ENCODE measurements at regions not wholly inside any gene's neighbourhood (a gene's known extent, or its start where the extent isn't known, plus 50 kb on each side); places are given as distances from the start of the nearest gene placed in this dataset.

DNA sequence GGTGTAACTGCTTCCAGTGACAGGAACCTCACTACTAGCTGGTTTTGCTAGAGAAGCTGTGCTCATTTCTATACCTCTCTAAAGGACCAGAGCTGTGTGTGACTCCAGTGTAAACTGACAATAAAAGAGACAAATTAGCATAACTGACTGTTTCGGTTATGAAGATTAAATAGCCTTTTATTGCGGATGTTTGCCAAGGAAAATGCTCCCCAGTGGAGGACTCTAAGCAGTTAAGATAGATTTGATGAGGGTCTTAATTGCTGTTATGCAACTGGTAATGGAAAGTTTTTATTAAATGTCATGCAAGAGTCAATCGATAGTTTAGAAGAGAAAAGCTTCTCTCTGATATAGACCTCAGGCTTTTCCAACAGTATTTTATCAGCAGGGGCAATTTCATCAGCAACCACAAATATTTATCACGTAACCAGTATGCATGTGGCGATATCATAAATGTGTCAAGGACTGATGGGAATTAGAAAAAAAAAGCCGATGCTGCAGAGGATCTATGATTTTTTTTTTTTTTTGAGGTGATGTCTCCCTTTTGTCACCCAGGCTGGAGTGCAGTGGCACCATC lies 275.2 kb upstream of the DMAC1 start:
- DNase-seq: no peak

DNA sequence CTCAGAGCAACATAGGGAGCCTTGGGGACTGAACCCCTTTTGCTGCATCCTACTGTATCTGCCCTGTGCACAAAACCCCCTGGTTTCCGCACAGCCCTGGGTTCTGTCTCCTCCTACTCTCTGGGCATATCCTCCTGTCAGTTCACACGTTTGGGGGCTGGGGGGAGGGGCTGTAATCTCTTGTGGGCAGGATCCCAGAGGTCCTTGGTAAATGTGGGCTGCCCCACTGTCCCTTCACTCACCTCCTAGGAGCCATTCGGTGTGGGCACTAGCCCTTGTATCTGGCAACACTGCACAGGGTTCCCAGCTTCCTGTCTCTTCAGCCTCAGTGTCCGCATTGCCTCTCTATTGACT lies 271.8 kb upstream of the DMAC1 start:
- DNase-seq: no peak

DNA sequence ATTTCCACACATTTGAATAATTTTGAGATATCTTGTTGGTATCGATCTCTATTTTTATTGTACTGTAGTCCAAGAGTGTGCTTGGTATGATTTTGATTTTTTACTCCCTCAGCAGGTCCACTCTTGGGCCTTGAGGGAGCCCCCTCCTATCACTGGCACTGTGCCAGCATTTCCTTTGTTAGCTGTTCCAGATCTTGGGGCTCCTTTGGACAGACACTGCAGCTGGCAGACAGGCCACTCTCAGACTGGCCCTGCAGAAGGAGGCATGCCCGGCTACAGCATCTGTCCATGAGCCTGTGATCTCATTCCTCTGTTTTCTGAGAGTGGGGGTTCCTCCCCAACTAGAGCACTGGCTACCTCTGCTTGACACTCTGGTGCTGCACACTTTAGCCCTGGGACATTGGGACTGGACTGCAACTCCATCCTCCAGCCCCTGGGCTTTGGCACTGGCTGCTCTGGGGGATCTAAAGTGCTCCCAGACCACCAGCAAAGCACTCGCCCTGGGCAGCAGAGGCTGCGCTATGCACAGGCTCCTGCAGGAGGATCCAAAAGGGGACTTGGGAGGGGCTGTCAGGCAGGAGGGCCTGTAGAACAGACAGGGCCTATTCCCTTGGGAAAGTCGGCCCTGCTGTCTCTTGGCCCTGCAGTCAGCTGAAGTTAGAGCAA lies 271.3 kb upstream of the DMAC1 start:
- no peak for DNase-seq

DNA sequence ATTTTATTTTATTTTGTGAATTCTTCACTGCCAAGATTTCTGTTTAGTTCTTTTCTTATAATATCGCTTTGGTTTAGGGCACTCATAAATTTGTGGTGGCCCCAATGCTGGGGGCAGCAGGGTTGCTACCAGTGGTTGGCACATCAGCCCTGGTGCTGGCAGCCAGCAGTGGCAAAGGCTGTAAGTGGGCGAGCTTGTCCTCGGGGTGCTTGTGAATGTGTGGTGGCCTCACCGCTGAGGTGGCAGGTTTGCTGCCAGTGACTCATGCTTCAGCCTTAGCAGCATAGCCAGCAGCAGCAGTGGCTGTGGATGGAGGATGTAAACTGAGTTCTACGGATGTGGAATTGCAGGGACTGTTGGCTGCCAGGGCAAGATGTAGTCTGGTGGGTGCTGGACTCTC lies 262.9 kb upstream of the DMAC1 start:
- DNase-seq: no peak

DNA sequence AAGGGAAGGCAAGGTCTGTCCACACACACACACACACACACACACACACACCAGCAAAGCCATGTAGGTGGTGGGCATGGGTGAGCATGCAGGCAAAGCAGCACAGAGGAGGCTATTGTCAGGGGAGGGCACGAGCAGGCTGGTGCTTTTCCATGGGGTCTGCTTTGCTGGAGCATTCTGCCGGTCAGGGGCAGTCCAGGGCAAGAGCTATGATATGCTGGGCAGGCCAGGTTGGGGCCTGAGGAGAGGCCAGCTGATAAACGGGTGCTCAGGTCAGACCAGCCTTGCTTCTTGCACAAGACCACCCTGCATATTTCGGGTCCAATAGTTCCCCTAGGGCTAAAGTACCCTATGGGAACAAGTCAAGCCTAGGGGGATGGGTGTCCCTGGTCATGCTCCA lies 253.9 kb upstream of the DMAC1 start:
- DNase-seq: no peak

DNA sequence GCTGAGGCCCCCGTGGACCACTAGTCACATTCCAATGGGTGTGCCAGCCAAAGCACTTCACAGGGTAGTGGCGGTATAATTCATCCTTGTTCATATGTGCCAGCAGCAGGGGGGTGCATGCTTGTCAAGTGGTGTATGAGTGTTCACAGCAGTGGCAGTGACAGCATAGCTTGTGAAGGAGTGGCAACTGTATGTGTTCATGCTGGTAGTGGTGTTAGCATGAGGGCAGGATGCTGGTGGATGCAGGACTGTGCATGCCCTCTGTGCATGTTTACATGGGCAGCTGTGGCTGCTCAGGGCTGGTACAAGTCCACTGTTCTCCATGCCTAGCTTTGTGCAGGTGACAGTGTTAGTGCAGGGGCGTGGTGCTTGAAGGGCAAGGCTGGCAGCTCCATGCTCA lies 253.4 kb upstream of the DMAC1 start:
- DNase-seq: no peak

DNA sequence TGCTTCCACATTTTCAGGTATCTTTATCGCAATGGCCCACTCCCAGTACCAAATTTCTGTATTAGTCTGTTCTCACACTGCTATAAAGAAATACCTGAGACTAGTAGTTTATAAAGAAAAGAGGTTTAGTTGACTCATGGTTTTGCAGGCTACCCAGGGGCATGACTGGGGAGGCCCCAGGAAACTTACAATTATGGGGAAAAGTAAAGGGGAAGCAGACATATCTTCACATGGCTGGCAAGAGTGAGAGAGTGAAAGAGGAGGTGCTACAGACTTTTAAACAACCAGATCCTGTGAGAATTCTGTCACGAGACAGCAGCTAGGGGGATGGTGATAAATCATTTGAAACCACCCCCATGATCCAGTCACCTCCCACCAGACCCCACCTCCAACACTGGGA lies 238.2 kb upstream of the DMAC1 start:
- DNase-seq: no peak

DNA sequence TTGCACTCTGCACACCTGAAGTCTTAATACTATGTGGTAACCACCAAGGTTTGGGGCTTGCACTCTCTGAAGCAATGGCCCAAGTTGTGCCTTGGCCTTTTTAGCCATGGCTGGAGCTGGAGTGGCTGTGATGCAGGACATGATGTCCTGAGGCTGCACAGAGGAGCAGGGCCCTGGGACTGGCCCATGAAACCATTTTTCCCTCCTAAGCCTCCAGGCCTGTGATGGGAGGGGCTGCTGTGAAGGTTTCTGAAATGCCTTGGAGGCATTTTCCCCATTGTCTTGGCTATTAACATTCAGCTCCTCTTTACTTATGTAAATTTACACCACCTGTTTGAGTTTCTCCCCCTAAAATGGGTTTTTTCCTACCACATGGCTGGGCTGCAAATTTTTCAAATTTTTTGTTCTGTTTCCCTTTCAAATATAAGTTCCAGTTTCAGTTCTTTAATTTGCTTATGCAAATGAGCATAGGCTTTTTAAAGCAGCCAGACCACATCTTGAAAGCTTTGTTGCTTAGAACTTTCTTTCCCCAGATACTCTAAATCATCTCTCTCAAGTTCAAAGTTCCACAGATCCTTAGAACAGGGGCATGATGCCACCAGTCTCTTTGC lies 237.4 kb upstream of the DMAC1 start:
- DNase-seq: no peak

DNA sequence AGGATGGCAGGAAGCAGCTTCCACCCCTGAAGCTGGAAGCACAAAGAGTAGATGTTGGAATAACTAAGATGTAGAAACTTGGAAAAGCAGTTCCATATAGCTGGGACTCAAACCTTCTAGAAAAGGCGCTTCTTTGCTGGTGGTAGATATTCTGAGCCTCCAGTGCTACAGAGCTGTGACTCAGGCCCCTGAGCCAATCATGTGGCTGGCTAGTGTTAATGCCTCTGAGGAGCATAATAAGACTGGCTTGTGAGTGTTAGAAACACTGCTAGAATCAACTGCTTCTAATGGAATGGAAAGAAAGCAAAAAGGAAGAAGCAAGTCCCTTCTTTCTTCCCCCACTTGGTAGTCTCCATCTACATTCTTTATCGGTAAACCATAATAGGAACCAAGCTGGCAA lies 234.2 kb upstream of the DMAC1 start:
- no peak for DNase-seq

DNA sequence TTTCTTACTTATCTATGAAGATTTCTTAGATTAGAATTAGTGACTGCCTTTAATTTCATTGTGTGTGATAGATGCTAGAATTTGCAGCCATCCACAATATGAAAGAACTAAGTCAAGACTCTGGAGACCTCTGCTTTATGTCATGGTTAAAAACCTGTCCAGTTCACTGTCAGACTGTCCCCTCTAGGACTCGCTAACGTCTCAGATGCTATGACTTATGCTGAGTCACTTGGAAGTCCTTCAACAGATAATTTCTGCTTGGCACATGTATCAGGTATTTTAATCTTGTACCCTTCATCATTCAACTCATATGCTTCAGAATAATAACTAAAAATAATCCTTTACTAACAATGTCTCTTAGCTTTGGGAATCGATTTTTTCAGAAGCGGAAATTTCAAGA lies 230.5 kb upstream of the DMAC1 start:
- DNase-seq: no peak

DNA sequence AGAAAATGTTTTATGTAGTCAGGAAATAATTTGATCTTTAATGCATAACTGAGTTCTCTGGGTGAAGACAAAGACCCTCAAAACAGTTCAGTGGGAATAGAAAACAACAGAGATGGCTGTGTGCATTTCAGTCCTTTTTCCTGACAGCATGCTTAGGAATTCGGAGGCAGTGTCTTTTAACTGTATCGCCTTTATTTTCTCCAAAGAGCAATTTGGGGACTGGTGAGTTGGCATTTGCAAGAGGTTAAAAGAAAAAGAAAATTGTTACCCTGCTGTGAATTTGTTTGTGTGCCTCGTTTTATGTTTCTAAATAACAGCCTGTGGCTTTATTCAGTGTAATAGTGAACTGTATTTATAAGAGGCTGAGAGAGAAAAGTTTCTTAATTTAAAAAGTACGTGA lies 227.8 kb upstream of the DMAC1 start:
- DNase-seq: no peak

DNA sequence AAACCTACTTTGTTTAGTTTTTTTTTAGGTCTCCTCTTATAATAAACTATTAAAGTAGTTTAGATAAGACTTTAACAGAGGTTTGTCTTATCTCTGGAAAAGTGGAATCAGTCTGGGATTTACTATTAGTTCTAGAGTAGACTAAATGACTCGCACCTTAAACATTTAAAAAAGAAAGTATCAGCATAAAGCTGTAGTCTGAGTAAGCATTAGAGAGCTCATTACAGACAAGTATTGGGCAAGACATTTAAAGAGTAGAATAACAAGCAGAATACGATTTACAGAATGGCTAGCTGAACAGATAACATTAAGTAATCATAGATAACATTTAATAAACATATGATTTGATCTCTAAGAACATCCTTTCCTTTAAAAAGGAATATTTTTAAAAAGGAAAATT lies 226.0 kb upstream of the DMAC1 start:
- DNase-seq: no peak

DNA sequence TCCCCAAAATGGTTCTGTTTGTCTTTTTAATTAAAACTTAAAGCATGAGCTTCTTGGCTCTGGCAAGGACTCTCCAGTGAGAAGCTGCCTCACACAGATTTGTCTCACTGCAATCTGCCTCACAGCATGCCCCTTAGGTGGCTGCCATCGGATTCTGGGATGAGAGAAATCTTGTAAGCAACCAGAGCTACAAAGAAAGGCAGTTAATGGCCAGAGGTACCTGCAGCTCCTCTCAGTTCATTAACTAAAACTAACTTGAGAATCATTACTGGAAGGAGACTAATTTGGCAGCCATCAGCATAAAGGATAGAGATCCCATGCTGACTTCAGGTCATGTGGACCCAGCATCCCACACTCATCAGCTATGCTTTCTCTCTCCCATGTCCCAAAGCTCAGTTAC lies 220.6 kb upstream of the DMAC1 start:
- DNase-seq: no peak

DNA sequence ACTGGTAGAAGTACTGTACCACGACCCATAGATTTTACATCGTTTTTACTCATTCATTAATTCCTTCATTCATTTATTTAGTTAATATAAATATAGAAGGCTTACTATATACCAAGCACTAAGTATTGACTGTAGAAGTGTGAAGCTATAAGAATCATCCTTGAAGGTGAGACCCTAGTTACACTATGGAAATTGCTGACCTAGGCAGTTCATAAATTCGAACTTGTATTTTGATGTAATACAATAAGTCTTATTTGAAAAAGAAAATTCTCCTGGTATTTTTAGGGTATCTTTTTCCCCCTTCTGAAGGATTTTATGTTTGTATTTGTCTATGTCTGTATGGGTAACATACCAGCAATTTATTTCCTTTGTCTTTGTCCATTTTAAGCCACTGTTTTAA lies 220.1 kb upstream of the DMAC1 start:
- no peak for DNase-seq

DNA sequence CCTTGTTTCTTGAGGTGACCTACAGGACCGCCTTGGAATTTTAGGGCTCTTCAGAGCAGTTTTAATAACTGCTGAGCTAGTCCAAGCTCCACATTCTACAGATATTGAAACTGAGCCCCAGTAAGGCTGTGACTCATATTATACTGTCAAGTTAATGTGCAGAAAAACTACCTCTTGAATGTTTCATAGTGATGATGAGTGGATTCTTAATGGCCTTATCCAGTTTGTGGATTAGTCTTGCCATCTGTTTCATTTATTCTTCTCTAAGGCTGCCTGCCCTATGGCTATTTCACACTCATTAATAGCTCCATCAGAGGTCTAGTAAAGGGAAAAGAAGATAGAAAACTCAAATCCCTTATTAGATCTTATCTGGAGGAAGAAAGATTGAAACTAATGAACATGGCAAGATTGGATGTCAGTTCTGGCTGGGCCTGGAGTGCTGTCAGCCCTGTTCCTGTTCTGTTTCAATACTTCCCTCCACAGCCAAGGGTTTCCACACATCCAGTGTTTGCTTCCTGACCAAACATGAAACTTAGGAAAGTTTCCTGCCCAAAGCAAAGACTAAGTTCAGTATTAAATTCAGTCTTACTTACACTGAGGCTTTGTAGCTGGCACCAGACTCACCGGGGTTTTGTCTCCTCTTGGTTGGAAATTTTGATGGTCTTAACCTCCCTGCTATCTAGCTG lies 215.6 kb upstream of the DMAC1 start:
- DNase-seq: no peak

DNA sequence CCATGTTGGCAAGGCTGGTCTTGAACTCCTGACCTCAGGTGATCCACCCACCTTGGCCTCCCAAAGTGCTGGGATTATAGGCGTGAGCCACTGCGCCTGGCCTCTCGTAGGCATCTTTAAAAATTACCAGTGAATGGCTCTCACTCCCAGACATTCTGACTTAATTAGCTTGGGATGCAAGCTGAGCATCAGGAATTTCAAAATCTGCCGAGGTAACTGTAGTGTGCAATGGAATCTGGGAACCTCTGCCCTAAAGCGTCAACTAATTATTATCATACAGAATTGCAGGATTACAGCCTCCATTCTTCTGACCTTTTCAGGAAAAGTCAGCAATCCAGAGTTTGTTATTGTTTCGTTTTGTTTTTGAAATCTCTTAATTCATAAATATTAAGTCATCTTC lies 213.4 kb upstream of the DMAC1 start:
- no peak for DNase-seq

DNA sequence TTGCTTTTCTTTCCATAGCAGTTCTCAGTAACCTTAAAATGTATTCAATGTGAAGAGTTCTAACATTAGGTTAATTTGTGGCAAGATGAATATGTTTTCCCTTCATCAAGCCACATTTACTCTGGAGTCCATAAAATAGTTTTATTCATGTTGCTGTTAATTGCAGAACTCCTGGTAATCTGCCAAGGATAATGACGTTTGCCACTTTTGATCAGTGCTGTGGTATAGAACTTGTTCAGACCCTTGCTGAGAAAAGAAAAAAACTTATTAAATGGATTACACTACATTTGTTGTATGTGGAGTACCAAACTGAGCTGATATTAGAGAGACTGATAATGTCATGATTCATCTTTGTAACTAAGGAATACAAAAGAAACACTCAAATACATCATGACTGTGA lies 212.4 kb upstream of the DMAC1 start:
- DNase-seq: no peak

DNA sequence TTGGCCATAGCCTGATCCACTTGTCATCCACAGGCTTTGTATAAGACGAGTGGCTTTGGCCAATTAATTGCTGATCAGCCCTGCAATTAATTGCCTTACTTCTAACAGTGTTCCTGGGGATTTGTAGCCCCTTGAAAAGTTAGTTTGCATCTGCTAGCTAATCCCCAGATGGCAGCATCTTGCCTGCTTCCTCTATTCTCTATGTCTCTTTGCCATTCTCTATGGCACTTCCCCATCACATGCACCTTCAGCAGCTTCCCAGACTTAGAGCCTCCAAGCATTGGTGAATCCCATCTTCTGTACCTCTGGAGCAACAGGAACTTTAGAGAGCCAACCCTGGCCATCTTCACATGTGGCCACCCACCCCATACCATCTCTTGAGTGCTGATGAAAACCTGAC lies 197.0 kb upstream of the DMAC1 start:
- no peak for DNase-seq

DNA sequence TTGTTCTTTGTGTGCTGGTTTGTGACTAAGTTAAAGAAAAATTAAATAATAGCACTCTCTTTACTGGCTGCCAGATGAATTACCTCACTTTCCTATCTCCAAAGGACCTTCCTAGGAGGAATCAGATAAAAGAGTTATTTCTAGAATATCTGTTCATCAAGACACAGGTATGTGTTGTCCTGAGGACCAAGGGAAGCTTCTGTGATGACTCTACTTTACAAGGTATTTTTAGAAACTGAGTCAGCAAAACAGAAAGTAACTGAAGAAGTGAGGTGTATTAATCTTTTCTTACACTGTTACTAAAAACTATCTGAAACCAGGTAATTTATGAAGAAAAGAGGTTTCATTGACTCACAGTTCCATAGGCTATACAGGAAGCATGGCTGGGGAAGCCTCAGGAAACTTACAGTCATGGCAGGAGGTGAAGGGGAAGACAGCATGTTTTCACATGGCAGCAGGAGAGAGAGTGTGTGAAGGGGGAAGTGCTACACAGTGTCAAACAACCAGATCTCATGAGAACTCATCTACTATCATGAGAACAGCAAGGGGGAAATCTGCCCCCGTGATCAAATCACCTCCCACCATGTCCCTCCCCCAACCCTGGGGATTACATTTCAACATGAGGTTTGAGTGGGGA lies 189.2 kb upstream of the DMAC1 start:
- no peak for DNase-seq

DNA sequence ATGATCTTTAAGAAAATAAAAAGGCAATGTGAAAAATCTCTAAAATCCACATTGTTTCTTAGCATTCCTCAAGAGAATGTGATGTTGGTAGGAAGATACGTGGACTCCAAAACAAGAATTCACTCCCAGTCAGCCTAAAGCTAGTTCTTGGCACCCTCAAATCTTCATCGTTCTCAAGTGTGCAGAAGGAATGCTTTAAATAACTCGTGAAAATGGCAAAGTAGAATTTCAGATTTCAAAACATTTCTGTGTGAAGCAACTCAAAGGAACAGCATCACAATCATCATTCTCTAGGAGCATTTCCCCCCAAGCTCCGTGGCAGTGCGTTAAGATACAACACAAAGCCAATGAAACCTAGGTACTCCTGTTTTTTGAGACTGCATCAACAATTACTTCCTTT lies 185.1 kb upstream of the DMAC1 start:
- no peak for DNase-seq

DNA sequence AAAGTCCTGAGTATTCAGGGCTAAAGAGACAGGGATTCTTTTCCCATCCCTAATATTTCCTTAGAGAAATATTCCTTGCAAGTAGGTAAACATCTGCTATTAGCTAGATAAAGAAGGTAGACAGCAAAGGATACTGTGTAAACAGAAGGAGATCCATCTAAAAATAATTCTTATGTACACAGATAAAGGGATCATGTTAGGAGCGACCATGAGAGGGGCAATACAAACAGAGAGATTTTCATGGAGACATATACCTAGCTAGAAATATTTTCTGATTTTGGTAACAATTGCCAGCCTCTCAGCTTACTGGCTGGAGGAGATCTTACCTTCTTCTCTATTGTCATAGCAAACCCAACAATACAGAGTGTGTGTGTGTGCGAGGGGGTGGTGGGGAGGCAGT lies 184.6 kb upstream of the DMAC1 start:
- no peak for DNase-seq

DNA sequence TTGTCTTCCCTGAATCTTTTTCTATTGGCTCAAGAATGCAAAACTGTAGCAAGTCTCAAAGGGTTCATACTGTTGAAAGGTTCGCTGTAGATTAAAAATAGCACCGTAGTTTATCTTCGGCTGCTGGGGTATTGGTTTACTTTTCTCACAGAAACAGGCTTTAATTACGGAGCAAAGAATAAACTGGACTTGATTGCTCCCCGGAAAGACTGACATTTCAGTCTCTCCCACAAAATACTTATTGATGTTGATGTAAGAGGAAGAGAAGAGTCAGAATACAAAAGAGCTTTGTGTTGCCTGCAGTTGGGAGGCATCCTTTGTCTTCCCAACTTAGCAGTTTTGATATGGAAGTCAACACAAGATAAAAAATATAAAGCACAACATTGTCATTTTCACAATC lies 183.9 kb upstream of the DMAC1 start:
- no peak for DNase-seq

DNA sequence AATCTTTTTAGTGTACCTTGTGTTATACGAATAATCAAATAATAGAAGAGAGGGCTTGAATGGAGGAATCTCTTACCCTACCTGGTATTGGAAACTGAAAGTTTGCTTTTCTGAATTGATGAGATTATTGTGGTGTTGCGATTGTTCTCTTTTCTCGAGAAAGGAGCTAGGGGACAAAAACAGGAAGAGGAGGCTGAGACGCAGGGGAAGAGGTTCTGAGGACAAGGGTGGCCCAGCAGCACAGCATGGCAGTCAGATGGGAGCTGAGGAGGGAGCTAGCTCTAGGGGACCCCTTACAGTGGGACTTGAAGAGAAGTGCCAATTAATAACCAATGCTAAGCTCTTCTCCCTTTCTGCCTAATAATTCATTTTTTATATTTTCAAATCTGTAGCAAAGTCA lies 183.3 kb upstream of the DMAC1 start:
- peak; percentile 12 for DNase-seq

DNA sequence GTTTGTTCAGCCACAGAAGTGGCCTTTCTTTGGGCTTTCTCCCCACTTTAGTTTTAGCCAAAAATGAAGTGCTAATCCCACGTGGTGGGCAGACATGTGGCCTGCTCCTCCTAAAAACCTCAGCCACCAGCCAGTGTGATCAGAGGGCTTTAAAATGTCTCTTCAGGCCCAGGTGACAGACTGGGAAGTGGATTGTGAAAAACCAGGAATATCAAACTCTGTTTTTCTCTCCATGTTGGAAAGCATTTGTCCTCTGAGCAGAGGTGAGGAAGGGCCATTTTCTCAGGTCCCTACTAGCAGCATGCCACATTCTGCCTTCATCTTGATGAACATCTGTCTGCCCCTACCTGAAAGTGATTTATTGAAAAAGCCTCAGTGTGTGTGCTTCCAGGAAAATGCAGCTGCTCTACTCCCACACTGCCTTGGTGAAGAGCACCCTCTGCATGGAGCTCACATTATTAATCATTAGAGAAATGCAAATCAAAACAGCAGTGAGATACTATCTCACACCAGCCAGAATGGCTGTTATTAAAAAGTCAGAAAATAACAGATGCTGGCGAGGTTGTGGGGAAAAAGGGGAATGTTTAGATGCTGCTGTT lies 181.2 kb upstream of the DMAC1 start:
- DNase-seq: no peak

All from CD4-positive, alpha-beta T cell treated with Interleukin-17A for 1 hour (primary cell).